HepG2 (cell line): ENCODE measurements at regions not wholly inside any gene's neighbourhood (a gene's known extent, or its start where the extent isn't known, plus 50 kb on each side); places are given as distances from the start of the nearest gene placed in this dataset.
A peak's percentile ranks its signal among the peaks of the same experiment; 100 is the strongest.

Experiments
- ATAC-seq: fragments of 200-7000 bp; cut with Tn5 transposase; 3 replicates; pipeline ENCODE4 v1.9.1; 2020; ENCODE audit warnings: mild to moderate bottlenecking, moderate library complexity
- BruUV-seq: library from RNA; stranded (reverse); fragments of 400-500 nt; replicated peaks from 2 replicates; lab custom pipeline; 2021; lab: Mats Ljungman, UMichigan
- CTCF ChIA-PET: fragments of 300-600 bp; formaldehyde crosslinking; extraction: SDS; loops from one replicate; lab custom pipeline; 2021; ENCODE audit warnings: low total read pairs, inconsistent platforms, low intra/inter-chr PET ratio; lab: Yijun Ruan, JAX
- POLR2A ChIA-PET: fragments of 350-600 bp; sonication (Branson Sonifier 250); formaldehyde crosslinking; loops from one replicate; lab custom pipeline; 2020; ENCODE audit warnings: antibody characterized with exemption, inconsistent platforms; lab: Yijun Ruan, JAX
- DNase-seq: peaks from one replicate; pipeline ENCODE4 v3.0.0-alpha.2; 2015; ENCODE audit warnings: low spot score
- FAIRE-seq: peaks from 3 replicates; lab custom pipeline; 2011; peaks lifted over from hg19 to GRCh38; lab: Jason Lieb, UNC
- H2AFZ ChIP-seq: one replicate; pipeline ENCODE4 v1.6.1; 2011; ENCODE audit warnings: low read length, inconsistent platforms
- H3K27ac ChIP-seq: fragments of 300-600 bp; 3 replicates; pipeline ENCODE4 v1.8.0; 2011; ENCODE audit warnings: mixed run types, mild to moderate bottlenecking, mixed read lengths, low read length, inconsistent platforms; ENCODE audit not compliant: insufficient read depth; ENCODE audit errors: extremely low read length
- H3K27me3 ChIP-seq, 2 experiments: fragments of 200-600 bp in 1 of 2; 2 replicates in 1 of 2; 3 replicates in 1 of 2; pipeline versions ENCODE4 v1.6.0 to v1.8.0; 2011; ENCODE audit warnings: low read length in 2 of 2, mild to moderate bottlenecking in 2 of 2, moderate library complexity in 2 of 2, inconsistent platforms in 1 of 2; ENCODE audit not compliant: insufficient read depth in 2 of 2, control insufficient read depth in 1 of 2
- H3K36me3 ChIP-seq, 2 experiments: fragments of 200-600 bp in 1 of 2; replicated peaks in 1 of 2; 2 replicates in 1 of 2; 3 replicates in 1 of 2; pipeline versions ENCODE4 v1.5.1 to v1.8.0; 2011; ENCODE audit warnings: low read length in 2 of 2, inconsistent platforms in 1 of 2; ENCODE audit not compliant: insufficient read depth in 2 of 2, control insufficient read depth in 1 of 2
- H3K4me1 ChIP-seq: 2 replicates; pipeline ENCODE4 v1.5.1; 2012; ENCODE audit warnings: low read length, inconsistent platforms; ENCODE audit not compliant: insufficient read depth
- H3K4me2 ChIP-seq: 2 replicates; pipeline ENCODE4 v1.6.0; 2011; ENCODE audit warnings: low read depth, low read length, inconsistent platforms
- H3K4me3 ChIP-seq, 3 experiments: fragments of 200-600 bp in 1 of 3; sonication (generic), shearing (Covaris generic) in 1 of 3; replicated peaks in 1 of 3; 2 replicates each; pipeline ENCODE4 v1.5.1; 2011 to 2016; ENCODE audit warnings: low read length in 3 of 3, inconsistent platforms in 2 of 3, low read depth in 2 of 3, mild to moderate bottlenecking in 2 of 3, control low read depth in 1 of 3, mixed read lengths in 1 of 3; ENCODE audit not compliant: insufficient read depth in 1 of 3
- H3K79me2 ChIP-seq: one replicate; pipeline ENCODE4 v1.6.1; 2011; ENCODE audit warnings: low read length, inconsistent platforms; ENCODE audit not compliant: insufficient read depth
- H3K9ac ChIP-seq: 2 replicates; pipeline ENCODE4 v1.6.0; 2011; ENCODE audit warnings: mild to moderate bottlenecking, low read depth, low read length, inconsistent platforms; ENCODE audit not compliant: insufficient read depth
- H3K9me3 ChIP-seq: 2 replicates; pipeline ENCODE4 v1.5.1; 2012; ENCODE audit warnings: mild to moderate bottlenecking, low read length
- H4K20me1 ChIP-seq: 2 replicates; pipeline ENCODE4 v1.6.0; 2011; ENCODE audit warnings: inconsistent platforms, mild to moderate bottlenecking, low read length, moderate library complexity; ENCODE audit not compliant: insufficient read depth
- ATF5 ChIP-seq: sonication (generic); formaldehyde crosslinking; IDR thresholded peaks from 2 replicates; pipeline ENCODE4 v1.4.0; 2020; ENCODE audit warnings: mild to moderate bottlenecking, low read depth, missing genetic modification reagents
- CBX1 ChIP-seq: IDR thresholded peaks from one replicate; pipeline ENCODE4 v1.6.1; 2016; ENCODE audit warnings: antibody characterized with exemption, low read depth
- CTCF ChIP-seq: sonication (generic); formaldehyde crosslinking; IDR thresholded peaks from 2 replicates; pipeline ENCODE4 v1.5.0; 2020; ENCODE audit warnings: mild to moderate bottlenecking, missing genetic modification reagents, moderate library complexity
- E2F1 ChIP-seq: sonication (generic); formaldehyde crosslinking; IDR thresholded peaks from 2 replicates; pipeline ENCODE4 v1.5.0; 2020; ENCODE audit warnings: missing genetic modification reagents
- E2F2 ChIP-seq: sonication (generic); formaldehyde crosslinking; IDR thresholded peaks from 2 replicates; pipeline ENCODE4 v1.4.0; 2020; ENCODE audit warnings: missing genetic modification reagents, borderline replicate concordance
- GMEB1 ChIP-seq: sonication (generic); formaldehyde crosslinking; IDR thresholded peaks from 2 replicates; pipeline ENCODE4 v1.5.1; 2020; ENCODE audit warnings: missing genetic modification reagents, mild to moderate bottlenecking, borderline replicate concordance
- HOXA7 ChIP-seq: sonication (generic); formaldehyde crosslinking; IDR thresholded peaks from 2 replicates; pipeline ENCODE4 v1.8.1; 2022; ENCODE audit warnings: mild to moderate bottlenecking, missing genetic modification reagents, moderate library complexity
- MYC ChIP-seq: sonication (generic); formaldehyde crosslinking; IDR thresholded peaks from 2 replicates; pipeline ENCODE4 v1.9.0; 2021; ENCODE audit warnings: missing genetic modification reagents, borderline replicate concordance
- SRSF9 ChIP-seq: fragments of 200-400 bp; formaldehyde crosslinking; IDR thresholded peaks from 2 replicates; pipeline ENCODE4 v1.6.1; 2018; ENCODE audit warnings: borderline replicate concordance, mild to moderate bottlenecking, low read depth, low read length; ENCODE audit not compliant: insufficient read depth, poor library complexity, severe bottlenecking
- STAG1 ChIP-seq: sonication (generic); formaldehyde crosslinking; IDR thresholded peaks from 2 replicates; pipeline ENCODE4 v1.4.0; 2020; ENCODE audit warnings: missing genetic modification reagents
- ZBTB14 ChIP-seq: sonication (generic); formaldehyde crosslinking; IDR thresholded peaks from 2 replicates; pipeline ENCODE4 v1.4.0; 2020; ENCODE audit warnings: missing genetic modification reagents
- ZNF207 ChIP-seq: fragments of 450-650 bp; IDR thresholded peaks from 2 replicates; pipeline ENCODE4 v1.6.1; 2016; ENCODE audit warnings: antibody characterized with exemption, borderline replicate concordance
- ZNF256 ChIP-seq: sonication (generic); formaldehyde crosslinking; conservative IDR thresholded peaks from 2 replicates; pipeline ENCODE4 v1.4.0; 2020; ENCODE audit warnings: missing genetic modification reagents
- ZNF33A ChIP-seq: sonication (generic); formaldehyde crosslinking; IDR thresholded peaks from 2 replicates; pipeline ENCODE4 v1.5.1; 2020; ENCODE audit warnings: missing genetic modification reagents, mild to moderate bottlenecking, moderate library complexity, borderline replicate concordance
- ZNF749 ChIP-seq: sonication (generic); formaldehyde crosslinking; IDR thresholded peaks from 2 replicates; pipeline ENCODE4 v1.8.0; 2022; ENCODE audit warnings: mild to moderate bottlenecking, missing genetic modification reagents, moderate library complexity, borderline replicate concordance
- ZNF816 ChIP-seq: sonication (generic); formaldehyde crosslinking; IDR thresholded peaks from 2 replicates; pipeline ENCODE4 v1.8.0; 2022; ENCODE audit warnings: missing genetic modification reagents, mild to moderate bottlenecking, borderline replicate concordance
- WGBS: methylation state at CpG from one replicate; pipeline ENCODE4 v1.1.6; 2017; ENCODE audit warnings: low lambda C conversion rate; 5-methylcytosine and 5-hydroxymethylcytosine counted together
- in situ Hi-C: cut with HindIII; loops from 2 replicates; pipeline ENCODE4 v1.10.0; 2017; ENCODE audit warnings: low pct_unique_long_range_greater_than_20kb; ENCODE audit not compliant: extremely low pct_ligation_motif_present
- intact Hi-C: fragments of 100-400 bp; cut with micrococcal nuclease; formaldehyde crosslinking; loops from one replicate; pipeline ENCODE4 v1.10.0; 2022; ENCODE audit not compliant: unreplicated experiment

- TF ChIP-seq ZNF749 (CRISPR knock-in tag), result no peak
- TF ChIP-seq E2F1 (CRISPR knock-in tag), result no peak
- no peak for TF ChIP-seq ZNF256
- no peak for TF ChIP-seq ZNF816 (CRISPR knock-in tag)
These were observed 618.8 kb downstream of the HINT1 start (continued) for GRCh38 chr5:130546211-130546610.

GRCh38 chr5:130545291-130545690 is 619.8 kb downstream of the HINT1 start:
- Histone ChIP-seq H2AFZ (no peak overlapping the region), H3K4me1 (no peaks in the 10 kb centered on the region), H4K20me1 (no peaks in the 10 kb centered on the region), H3K4me2 (no peak overlapping the region), H3K36me3 (no peaks in the 10 kb centered on the region), H3K4me3 (no peak overlapping the region), H3K9me3 (0 out of 2 replicates have a peak, but pooled peaks cover 6% of the 10 kb centered on the region), H3K27me3 (no peaks in the 10 kb centered on the region; a peak in 1 of 5 replicates), H3K9ac (no peak overlapping the region), H3K27ac (no peak overlapping the region), H3K79me2 (no peaks in the 10 kb centered on the region)
- ChIA-PET POLR2A (no interaction called here), CTCF (no interaction called here)
- 0% methylated on average over 1 of the region's 1 CpG for WGBS
- no TSS peak for BruUV-seq
- no peak for FAIRE-seq
- intact Hi-C loops (loop anchor here (1.0 kb wide), 1 partner anchor 346 kb away; no protein-coding TSS in a partner anchor), in situ Hi-C loops (no loop called here)
- ATAC-seq, result no peak
- no peak for DNase-seq
- TF ChIP-seq ZNF33A (CRISPR knock-in tag) (no peak), CTCF (CRISPR knock-in tag) (peak; percentile 32), STAG1 (CRISPR knock-in tag) (peak; percentile 43), HOXA7 (CRISPR knock-in tag) (no peak), ZNF207 (no peak), ATF5 (CRISPR knock-in tag) (no peak), ZBTB14 (CRISPR knock-in tag) (no peak), MYC (CRISPR knock-in tag) (no peak), CBX1 (no peak), GMEB1 (CRISPR knock-in tag) (no peak), E2F2 (CRISPR knock-in tag) (no peak), SRSF9 (no peak)
